Bronchial epithelial cell (primary cell): ENCODE measurements at regions not wholly inside any gene's neighbourhood (a gene's known extent, or its start where the extent isn't known, plus 50 kb on each side); places are given as distances from the start of the nearest gene placed in this dataset.
A peak's percentile ranks its signal among the peaks of the same experiment; 100 is the strongest.

Experiments used
- DNase-seq: peaks from one replicate; pipeline ENCODE4 v3.0.0-alpha.2; 2010; ENCODE audit warnings: low read depth
- FAIRE-seq: peaks from 2 replicates; lab custom pipeline; 2011; peaks lifted over from hg19 to GRCh38; lab: Jason Lieb, UNC
- H3K27me3 ChIP-seq: 2 replicates; pipeline ENCODE4 v1.5.1; 2011; ENCODE audit warnings: low read length; ENCODE audit not compliant: control insufficient read depth, insufficient read depth
- H3K36me3 ChIP-seq: 2 replicates; pipeline ENCODE4 v1.5.1; 2011; ENCODE audit warnings: low read length; ENCODE audit not compliant: control insufficient read depth, insufficient read depth
- H3K4me3 ChIP-seq: 2 replicates; pipeline ENCODE4 v1.5.1; 2011; ENCODE audit warnings: mild to moderate bottlenecking, low read depth, low read length, control low read depth
- CTCF ChIP-seq: IDR thresholded peaks from 2 replicates; pipeline ENCODE4 v1.5.1; 2011; ENCODE audit warnings: mild to moderate bottlenecking, moderate library complexity, low read length, control low read depth, inconsistent platforms; ENCODE audit not compliant: insufficient read depth, severe bottlenecking

- Histone ChIP-seq H3K4me3 (no peak overlapping the region), H3K27me3 (no peaks in the 10 kb centered on the region), H3K36me3 (no peaks in the 10 kb centered on the region)
- FAIRE-seq (no peak), DNase-seq (peak; percentile 71)
- TF ChIP-seq CTCF, result no peak
Observed at GRCh38 chr5:67510204-67510603, 313.6 kb upstream of the CD180 start.

- FAIRE-seq (no peak), DNase-seq (no peak)
- no peak for TF ChIP-seq CTCF
- Histone ChIP-seq H3K27me3 (no peaks in the 10 kb centered on the region), H3K36me3 (no peaks in the 10 kb centered on the region), H3K4me3 (no peak overlapping the region)
Observed at GRCh38 chr5:67509402-67510186, 313.0 kb upstream of the CD180 start.

- no peak for DNase-seq
- FAIRE-seq, result no peak
- no peaks in the 10 kb centered on the region for H3K36me3 ChIP-seq
- TF ChIP-seq CTCF, result no peak
- no peak overlapping the region for H3K4me3 ChIP-seq
- H3K27me3 ChIP-seq, result no peaks in the 10 kb centered on the region
Observed at GRCh38 chr5:67506241-67506640, 309.6 kb upstream of the CD180 start.

GRCh38 chr5:67502951-67503350 is 306.4 kb upstream of the CD180 start:
- TF ChIP-seq CTCF, result no peak
- DNase-seq (no peak), FAIRE-seq (no peak)
- Histone ChIP-seq H3K4me3 (no peak overlapping the region), H3K27me3 (no peaks in the 10 kb centered on the region), H3K36me3 (no peaks in the 10 kb centered on the region)

- FAIRE-seq, result no peak
- TF ChIP-seq CTCF, result no peak
- no peak for DNase-seq
- no peaks in the 10 kb centered on the region for H3K27me3 ChIP-seq
- no peak overlapping the region for H3K4me3 ChIP-seq
- no peaks in the 10 kb centered on the region for H3K36me3 ChIP-seq
Observed at GRCh38 chr5:67496051-67496450, 299.5 kb upstream of the CD180 start.

- Histone ChIP-seq H3K4me3 (no peak overlapping the region), H3K36me3 (no peaks in the 10 kb centered on the region), H3K27me3 (no peaks in the 10 kb centered on the region)
- FAIRE-seq, result peak; percentile 88
- TF ChIP-seq CTCF, result no peak
- no peak for DNase-seq
Observed at GRCh38 chr5:67495072-67495471, 298.5 kb upstream of the CD180 start.
